GM18867 (cell line): ENCODE measurements at regions not wholly inside any gene's neighbourhood (a gene's known extent, or its start where the extent isn't known, plus 50 kb on each side); places are given as distances from the start of the nearest gene placed in this dataset.

Experiments
- ATAC-seq: cut with Tn5 transposase; IDR thresholded peaks from one replicate; pipeline ENCODE4 v1.9.1; 2021; ENCODE audit warnings: mild to moderate bottlenecking, moderate library complexity; ENCODE audit not compliant: unreplicated experiment

- no peak for ATAC-seq
Measured at GRCh38 chr7:84251277-84251781, 56.7 kb upstream of the SEMA3A start.

DNA sequence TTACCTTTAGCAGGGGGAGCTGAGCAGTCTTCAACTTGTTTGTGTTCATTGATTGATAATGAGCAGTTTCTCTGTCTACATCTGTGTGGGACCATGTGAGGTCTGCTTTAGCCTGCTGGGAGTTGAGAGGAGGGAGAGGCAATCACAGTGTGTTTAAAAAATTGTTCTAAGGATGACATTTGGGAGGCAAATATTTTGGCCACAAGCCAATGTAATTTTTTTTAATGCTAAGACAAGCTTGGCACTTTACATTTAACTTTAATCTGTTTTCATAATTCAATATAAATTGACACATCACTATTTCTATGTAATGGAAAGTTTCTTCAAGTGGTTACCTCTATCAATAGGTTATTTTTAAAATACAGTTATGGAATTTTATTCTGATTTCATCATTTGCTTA, 55.9 kb upstream of the SEMA3A start:
- no peak for ATAC-seq

DNA sequence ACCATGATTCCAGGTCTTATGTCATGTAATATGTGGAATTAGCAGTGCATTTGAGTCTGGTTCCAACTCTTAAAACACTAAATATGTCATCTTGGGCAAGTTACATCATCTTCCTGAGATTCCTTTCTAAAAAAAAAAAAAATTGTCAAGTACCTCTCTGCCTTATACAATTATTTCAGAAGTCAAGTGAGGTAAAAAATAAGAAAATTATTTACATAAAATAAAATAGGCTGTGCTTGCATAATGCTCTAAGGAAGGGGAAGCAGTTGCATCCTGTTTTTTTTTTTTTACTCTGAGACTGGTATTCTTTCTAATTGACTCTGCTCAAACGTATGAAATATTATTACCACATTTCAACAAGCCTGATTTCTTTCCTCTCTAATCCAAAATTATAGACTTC, 55.1 kb upstream of the SEMA3A start:
- no peak for ATAC-seq

GRCh38 chr7:84248843-84249242, 54.3 kb upstream of the SEMA3A start:
- ATAC-seq, result no peak

DNA sequence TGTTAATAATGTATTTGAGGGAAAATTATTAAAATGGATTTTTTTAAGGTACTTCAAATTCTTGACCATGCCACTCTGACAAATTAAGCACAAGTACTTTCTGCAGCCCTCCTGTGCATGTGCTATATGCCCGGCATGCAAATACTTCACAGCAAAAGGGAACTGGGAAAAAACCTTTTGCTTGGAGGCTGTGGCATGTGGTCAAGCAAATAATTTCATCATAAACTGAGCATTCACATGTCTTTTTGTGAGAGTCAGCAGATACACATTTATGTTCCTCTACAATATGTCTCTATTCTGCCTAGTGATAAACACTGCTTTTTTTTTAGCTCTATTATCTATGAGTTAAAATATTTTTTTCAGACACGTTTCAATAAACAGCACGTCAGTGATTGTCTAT, 53.7 kb upstream of the SEMA3A start:
- ATAC-seq, result peak; percentile 78

- ATAC-seq, result no peak
Measured at GRCh38 chr7:84247591-84247990, 53.0 kb upstream of the SEMA3A start.

GRCh38 chr7:84245835-84246234, 51.2 kb upstream of the SEMA3A start:
- no peak for ATAC-seq
